Neural cell (in vitro differentiated cells): ENCODE measurements at regions not wholly inside any gene's neighbourhood (a gene's known extent, or its start where the extent isn't known, plus 50 kb on each side); places are given as distances from the start of the nearest gene placed in this dataset.

Experiments
- CTCF ChIP-seq: fragments of 450-650 bp; IDR thresholded peaks from 2 replicates; pipeline ENCODE4 v1.5.1; 2014; ENCODE audit warnings: antibody characterized with exemption, mild to moderate bottlenecking, moderate library complexity; ENCODE audit not compliant: poor library complexity, severe bottlenecking
- EZH2 ChIP-seq: fragments of 200-600, 300-800 bp; shearing (Covaris generic), sonication (generic); IDR thresholded peaks from 2 replicates; pipeline ENCODE4 v1.6.1; 2014; ENCODE audit warnings: antibody characterized with exemption, low read length, borderline replicate concordance, mild to moderate bottlenecking; ENCODE audit not compliant: insufficient read depth, poor library complexity, severe bottlenecking
- RAD21 ChIP-seq: fragments of 450-650 bp; conservative IDR thresholded peaks from 2 replicates; pipeline ENCODE4 v1.6.1; 2014; ENCODE audit warnings: antibody characterized with exemption, mild to moderate bottlenecking, moderate library complexity
- TF ChIP-seq, protein P1 (sequence below): IDR thresholded peaks from 2 replicates; pipeline ENCODE4 v1.6.1; 2012; ENCODE audit warnings: borderline replicate concordance

- TF ChIP-seq RAD21 = no peak
- no peak for TF ChIP-seq CTCF
- no peak for TF ChIP-seq EZH2
- TF ChIP-seq, protein P1, sequence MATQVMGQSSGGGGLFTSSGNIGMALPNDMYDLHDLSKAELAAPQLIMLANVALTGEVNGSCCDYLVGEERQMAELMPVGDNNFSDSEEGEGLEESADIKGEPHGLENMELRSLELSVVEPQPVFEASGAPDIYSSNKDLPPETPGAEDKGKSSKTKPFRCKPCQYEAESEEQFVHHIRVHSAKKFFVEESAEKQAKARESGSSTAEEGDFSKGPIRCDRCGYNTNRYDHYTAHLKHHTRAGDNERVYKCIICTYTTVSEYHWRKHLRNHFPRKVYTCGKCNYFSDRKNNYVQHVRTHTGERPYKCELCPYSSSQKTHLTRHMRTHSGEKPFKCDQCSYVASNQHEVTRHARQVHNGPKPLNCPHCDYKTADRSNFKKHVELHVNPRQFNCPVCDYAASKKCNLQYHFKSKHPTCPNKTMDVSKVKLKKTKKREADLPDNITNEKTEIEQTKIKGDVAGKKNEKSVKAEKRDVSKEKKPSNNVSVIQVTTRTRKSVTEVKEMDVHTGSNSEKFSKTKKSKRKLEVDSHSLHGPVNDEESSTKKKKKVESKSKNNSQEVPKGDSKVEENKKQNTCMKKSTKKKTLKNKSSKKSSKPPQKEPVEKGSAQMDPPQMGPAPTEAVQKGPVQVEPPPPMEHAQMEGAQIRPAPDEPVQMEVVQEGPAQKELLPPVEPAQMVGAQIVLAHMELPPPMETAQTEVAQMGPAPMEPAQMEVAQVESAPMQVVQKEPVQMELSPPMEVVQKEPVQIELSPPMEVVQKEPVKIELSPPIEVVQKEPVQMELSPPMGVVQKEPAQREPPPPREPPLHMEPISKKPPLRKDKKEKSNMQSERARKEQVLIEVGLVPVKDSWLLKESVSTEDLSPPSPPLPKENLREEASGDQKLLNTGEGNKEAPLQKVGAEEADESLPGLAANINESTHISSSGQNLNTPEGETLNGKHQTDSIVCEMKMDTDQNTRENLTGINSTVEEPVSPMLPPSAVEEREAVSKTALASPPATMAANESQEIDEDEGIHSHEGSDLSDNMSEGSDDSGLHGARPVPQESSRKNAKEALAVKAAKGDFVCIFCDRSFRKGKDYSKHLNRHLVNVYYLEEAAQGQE = no peak
These were observed 580.2 kb downstream of the CCDC171 start for GRCh38 chr9:16133032-16133431.
